Brain microvascular endothelial cell (primary cell): ENCODE measurements at regions not wholly inside any gene's neighbourhood (a gene's known extent, or its start where the extent isn't known, plus 50 kb on each side); places are given as distances from the start of the nearest gene placed in this dataset.

ENCODE experiments used
- DNase-seq: peaks from one replicate; pipeline ENCODE4 v3.0.0-alpha.2; 2020
- H3K27ac ChIP-seq: fragments of 250-450 bp; sonication (Bioruptor Pico); 2 replicates; pipeline ENCODE4 v1.5.1; 2020; ENCODE audit warnings: mild to moderate bottlenecking, moderate library complexity
- H3K27me3 ChIP-seq: fragments of 250-450 bp; sonication (Bioruptor Pico); replicated peaks from 2 replicates; pipeline ENCODE4 v1.5.1; 2020; ENCODE audit warnings: mild to moderate bottlenecking
- H3K36me3 ChIP-seq: fragments of 250-450 bp; sonication (Bioruptor Pico); replicated peaks from 2 replicates; pipeline ENCODE4 v1.5.1; 2020; ENCODE audit warnings: mild to moderate bottlenecking
- H3K4me3 ChIP-seq: 2 replicates; pipeline ENCODE4 v1.5.1; 2011; ENCODE audit warnings: low read depth, mild to moderate bottlenecking, control low read depth, low read length, moderate library complexity
- in situ Hi-C: cut with HindIII; loops from 2 replicates; pipeline ENCODE4 v1.10.0; 2017; ENCODE audit warnings: low sequenced_read_pairs, low pct_ligation_motif_present
- TF ChIP-seq, protein P1 (sequence below): IDR thresholded peaks from 2 replicates; pipeline ENCODE4 v1.5.1; 2011; ENCODE audit warnings: low read depth, mild to moderate bottlenecking, moderate library complexity, low read length, control low read depth, inconsistent platforms; ENCODE audit errors: missing control alignments

DNA sequence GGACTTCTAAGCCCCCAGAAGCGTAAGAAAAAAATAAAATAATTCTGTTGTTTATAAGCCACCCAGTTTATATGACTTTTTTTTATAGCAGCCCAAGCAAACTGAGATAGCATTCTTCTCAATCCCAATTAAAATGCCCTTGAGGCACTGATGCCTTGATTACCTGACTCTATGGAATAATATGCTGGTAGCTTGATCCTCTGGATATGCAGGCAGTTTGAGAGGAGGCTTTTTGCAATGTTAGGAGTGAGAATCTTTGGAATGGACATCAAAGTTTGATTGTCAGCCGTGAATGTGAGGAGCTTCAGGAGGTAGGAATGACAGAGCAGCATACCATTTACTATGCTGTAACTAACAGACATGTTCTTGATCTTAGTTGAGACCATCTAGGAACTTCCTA, 275.6 kb downstream of the AASDHPPT start:
- Histone ChIP-seq H3K36me3 (no peaks in the 10 kb centered on the region), H3K4me3 (no peak overlapping the region), H3K27ac (no peak overlapping the region), H3K27me3 (no peaks in the 10 kb centered on the region)
- TF ChIP-seq, protein P1, sequence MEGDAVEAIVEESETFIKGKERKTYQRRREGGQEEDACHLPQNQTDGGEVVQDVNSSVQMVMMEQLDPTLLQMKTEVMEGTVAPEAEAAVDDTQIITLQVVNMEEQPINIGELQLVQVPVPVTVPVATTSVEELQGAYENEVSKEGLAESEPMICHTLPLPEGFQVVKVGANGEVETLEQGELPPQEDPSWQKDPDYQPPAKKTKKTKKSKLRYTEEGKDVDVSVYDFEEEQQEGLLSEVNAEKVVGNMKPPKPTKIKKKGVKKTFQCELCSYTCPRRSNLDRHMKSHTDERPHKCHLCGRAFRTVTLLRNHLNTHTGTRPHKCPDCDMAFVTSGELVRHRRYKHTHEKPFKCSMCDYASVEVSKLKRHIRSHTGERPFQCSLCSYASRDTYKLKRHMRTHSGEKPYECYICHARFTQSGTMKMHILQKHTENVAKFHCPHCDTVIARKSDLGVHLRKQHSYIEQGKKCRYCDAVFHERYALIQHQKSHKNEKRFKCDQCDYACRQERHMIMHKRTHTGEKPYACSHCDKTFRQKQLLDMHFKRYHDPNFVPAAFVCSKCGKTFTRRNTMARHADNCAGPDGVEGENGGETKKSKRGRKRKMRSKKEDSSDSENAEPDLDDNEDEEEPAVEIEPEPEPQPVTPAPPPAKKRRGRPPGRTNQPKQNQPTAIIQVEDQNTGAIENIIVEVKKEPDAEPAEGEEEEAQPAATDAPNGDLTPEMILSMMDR, result no peak
- in situ Hi-C loops, result no loop called here
- DNase-seq, result no peak

DNA sequence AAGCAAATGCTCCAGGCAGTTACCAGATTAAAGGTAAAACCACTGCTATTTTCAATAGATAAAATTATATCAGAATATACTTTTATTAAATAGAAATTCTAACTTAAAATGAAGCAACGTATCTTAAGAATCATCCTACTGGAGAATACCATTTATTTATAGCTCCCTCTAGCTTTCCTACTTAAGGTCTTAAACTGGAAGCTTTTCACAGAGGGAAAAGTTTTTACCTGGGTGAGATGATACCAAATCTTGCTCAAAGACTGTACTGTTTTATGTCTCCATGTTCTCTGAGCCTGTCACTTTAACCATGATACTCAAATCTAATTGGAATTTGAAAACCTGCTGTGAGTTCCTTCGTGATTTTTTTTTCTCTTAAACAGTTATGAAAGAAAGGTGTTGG, 291.8 kb downstream of the AASDHPPT start:
- TF ChIP-seq, protein P1, result no peak
- H3K36me3 ChIP-seq, result no peaks in the 10 kb centered on the region
- in situ Hi-C loops, result no loop called here
- H3K27ac ChIP-seq, result peak overlapping the region; percentile 55
- no peak overlapping the region for H3K4me3 ChIP-seq
- DNase-seq, result no peak
- H3K27me3 ChIP-seq, result no peaks in the 10 kb centered on the region

DNA sequence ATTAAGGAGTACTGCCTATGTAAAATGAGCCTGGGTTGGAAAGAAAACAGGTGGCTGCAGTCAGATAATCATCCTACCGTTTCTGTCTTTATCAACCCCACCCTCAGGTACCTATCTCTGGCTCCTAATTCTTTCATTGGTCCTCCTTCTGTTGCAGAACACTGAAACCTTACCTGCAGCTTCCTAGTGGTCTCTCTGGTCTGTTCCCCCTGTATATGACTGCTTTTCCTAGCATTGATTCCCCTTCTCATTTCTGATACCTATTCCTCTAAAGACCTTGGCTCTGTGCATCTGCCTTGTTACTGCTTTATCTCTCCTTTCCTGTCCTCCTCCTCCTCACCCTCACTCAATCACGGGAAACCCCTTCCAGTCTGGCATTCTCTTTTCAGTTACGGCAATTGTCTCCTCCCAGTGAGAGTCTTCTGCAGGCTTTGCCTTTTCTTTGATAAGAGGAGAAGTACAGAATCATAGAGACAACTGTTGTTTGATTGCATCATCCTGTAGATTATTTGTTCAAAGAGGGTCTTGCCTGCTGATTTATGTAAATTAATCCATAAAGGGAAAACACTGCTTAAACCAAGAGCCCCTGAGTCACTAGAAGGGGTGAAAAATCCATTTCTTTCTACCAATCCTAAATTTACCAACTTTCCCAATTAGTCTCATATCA, 301.2 kb downstream of the AASDHPPT start:
- DNase-seq, result no peak
- Histone ChIP-seq H3K27me3 (no peaks in the 10 kb centered on the region), H3K27ac (no peak overlapping the region), H3K36me3 (no peaks in the 10 kb centered on the region), H3K4me3 (no peak overlapping the region)
- in situ Hi-C loops, result no loop called here
- TF ChIP-seq, protein P1, result no peak

DNA sequence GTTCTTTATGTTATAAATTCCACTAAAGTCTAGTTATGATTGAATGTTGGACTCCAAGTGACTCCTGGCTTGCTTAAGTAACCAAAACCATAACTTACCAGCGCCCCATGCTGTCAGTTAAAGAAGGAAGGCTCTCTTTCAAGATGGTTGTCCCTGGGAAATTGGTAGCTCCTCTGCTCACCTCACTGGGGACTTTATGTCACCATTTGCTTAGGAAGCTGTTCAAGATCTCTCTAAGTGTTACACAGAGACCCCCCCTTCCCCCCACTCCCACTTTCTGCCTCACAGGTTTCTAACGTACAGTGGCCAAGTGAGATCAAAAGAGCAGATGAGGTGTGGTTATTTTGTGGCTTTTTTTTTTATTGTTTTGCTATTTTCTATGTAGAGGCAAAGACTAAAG, 301.8 kb downstream of the AASDHPPT start:
- no peak overlapping the region for H3K4me3 ChIP-seq
- no peaks in the 10 kb centered on the region for H3K36me3 ChIP-seq
- TF ChIP-seq, protein P1, result no peak
- in situ Hi-C loops, result no loop called here
- H3K27ac ChIP-seq, result no peak overlapping the region
- no peak for DNase-seq
- H3K27me3 ChIP-seq, result no peaks in the 10 kb centered on the region

DNA sequence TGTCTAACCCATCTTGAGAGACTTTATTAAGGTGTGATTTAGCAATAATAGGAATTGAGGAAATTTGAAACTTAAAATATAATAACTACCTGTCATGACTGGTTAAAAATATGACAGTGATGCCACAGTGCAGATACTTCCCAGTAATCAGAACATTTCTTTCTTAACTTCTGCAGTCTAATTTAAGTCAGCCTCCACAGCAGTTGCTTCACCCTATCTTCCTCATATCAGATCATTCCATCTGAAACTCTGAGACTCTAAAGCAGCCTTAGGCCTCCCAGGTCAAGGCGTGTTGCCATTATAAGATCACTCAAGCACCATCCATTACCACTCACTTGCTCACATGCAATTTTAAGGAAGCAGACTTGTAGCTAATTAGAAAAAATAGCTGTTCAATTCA, 302.2 kb downstream of the AASDHPPT start:
- Histone ChIP-seq H3K27ac (no peak overlapping the region), H3K36me3 (no peaks in the 10 kb centered on the region), H3K27me3 (no peaks in the 10 kb centered on the region), H3K4me3 (no peak overlapping the region)
- DNase-seq, result no peak
- in situ Hi-C loops, result no loop called here
- TF ChIP-seq, protein P1, result no peak

DNA sequence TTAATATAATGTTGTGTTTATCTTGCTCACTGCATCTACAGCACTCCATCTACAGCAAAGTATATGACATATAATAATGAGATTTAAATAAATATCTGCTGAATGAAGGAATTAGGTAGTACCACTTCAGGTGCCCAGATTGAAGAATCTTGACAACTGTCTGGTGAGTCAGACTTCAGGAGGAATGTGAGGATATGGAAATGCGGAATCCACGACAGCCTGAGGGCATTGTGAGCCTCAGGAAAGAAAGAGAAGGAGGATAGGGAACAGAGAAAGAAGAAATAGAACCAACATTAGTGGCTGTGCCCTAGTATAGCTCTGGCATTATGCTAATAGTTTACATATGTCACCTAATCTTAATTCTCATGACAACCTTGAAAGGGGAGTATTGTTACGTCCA, 304.4 kb downstream of the AASDHPPT start:
- H3K36me3 ChIP-seq, result no peaks in the 10 kb centered on the region
- in situ Hi-C loops, result no loop called here
- TF ChIP-seq, protein P1, result no peak
- DNase-seq, result no peak
- no peaks in the 10 kb centered on the region for H3K27me3 ChIP-seq
- H3K27ac ChIP-seq, result no peak overlapping the region
- no peak overlapping the region for H3K4me3 ChIP-seq
